Dermis blood vessel endothelial cell (primary cell): ENCODE measurements at regions not wholly inside any gene's neighbourhood (a gene's known extent, or its start where the extent isn't known, plus 50 kb on each side); places are given as distances from the start of the nearest gene placed in this dataset.
"Not testable (repeated sequence)": the region's sequence is repeated elsewhere in the genome, so short reads cannot be mapped to it uniquely, and the experiment has no call there.

Experiments
- DNase-seq: peaks from one replicate; pipeline ENCODE4 v3.0.0; 2010

DNA sequence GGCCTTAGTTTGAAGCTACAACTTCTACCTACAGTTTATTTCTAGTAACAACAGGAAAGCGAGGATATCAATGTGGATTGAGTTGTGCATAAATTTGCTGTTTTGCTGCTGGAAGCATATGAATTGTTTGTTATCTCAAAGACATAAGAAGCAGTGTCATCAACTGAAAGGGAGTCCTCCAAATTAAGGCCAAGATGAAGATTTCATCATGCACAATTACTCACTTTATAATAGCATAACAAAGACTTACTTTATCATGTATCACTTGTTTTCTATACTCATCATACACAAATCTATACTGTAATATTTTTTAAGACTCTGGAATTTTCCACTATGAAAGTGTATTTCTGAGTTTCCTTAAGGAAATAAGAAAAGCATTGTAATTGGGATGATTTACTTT, 136.1 kb upstream of the FANCL start:
- no peak for DNase-seq

DNA sequence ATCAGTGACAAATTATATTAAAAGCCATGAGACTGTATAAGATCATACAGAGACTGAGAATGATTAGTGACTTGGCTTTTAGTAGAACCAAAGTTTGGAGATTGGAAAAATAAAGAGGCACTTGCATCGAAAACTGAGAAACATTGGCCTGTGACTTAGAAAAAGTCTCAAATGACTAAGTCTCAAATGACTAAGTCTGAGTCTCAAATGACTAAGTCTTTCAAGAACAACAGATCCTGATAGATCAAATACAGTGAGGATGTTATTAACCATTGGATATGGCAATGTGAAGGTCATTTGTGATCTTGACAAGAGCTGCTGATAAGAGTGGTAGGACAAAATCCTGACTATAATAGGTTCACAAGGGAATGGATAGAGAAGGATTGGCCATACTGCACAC, 135.5 kb upstream of the FANCL start:
- no peak for DNase-seq

DNA sequence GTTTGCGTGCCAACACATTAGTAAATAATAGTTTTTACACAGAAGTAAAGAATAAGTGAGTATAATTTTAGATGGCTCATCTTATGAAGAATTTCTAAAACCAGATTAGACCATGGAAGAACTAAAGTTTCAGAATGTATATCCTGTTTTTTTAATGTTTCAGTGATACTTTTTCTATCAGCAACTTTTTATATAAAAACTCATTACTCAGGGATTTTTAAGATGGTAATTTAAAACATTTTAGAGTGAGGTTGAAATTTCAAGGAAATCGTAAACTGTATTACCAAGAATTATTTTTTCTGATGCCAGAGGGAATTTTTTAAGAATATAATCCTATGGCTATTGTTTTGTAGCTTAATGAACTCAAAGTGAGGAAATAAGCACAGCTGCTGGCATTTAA, 128.5 kb upstream of the FANCL start:
- no peak for DNase-seq

DNA sequence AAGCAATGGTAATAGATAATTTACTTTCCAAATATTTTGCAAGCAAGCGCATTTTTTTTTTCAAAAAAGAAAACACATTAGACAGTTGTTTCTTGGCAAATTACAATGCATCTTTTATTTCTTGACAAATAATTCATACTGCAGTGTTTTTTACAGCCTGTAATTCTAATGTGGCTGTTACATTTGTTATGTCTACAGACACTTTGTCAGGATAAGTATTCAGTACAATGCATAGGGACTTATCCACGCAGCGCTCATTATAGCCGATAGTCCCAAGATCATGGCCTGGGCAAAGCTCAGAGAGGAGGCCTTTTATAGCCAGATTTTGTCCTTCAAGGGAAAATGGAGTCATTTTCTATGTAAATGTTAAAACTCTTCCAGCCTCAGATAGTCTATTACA, 123.0 kb upstream of the FANCL start:
- DNase-seq, result no peak

DNA sequence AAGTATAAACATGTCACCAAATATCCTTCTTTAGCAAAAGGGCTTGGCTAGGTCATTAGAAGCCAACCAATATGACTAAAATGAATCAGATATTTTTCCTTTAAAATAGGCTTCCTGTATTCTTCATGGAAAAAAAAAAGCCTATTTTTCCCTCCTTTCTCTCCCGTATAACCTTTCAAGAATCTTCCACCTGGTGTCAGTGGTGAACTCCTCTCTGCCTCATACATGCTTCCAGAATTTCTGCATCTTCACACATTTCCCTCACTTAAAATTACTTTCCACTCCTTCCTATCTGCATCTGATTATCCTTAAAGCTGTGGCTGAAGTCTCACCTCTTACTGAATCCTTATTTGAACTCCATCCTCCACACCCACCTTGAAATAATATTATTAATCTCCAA, 116.9 kb upstream of the FANCL start:
- DNase-seq, result no peak

DNA sequence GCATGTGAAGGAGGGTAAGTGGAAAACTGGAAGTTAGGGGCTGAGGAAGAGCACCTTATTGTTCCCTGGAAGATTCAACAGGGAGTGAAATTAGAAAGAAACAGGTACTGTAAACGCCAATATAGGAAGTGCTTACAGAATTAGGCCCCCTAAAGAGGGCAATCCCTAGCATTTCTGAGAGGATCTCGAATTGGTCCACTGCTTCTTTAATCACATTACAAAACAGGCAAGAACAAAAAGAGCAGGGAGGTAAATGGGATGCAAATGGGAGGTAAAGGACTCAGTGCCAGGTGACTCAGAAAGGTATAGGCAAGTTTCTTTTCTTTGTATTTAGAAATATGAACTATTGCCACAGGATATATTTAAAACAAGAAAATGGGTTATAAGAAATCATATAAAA, 116.4 kb upstream of the FANCL start:
- DNase-seq, result no peak

DNA sequence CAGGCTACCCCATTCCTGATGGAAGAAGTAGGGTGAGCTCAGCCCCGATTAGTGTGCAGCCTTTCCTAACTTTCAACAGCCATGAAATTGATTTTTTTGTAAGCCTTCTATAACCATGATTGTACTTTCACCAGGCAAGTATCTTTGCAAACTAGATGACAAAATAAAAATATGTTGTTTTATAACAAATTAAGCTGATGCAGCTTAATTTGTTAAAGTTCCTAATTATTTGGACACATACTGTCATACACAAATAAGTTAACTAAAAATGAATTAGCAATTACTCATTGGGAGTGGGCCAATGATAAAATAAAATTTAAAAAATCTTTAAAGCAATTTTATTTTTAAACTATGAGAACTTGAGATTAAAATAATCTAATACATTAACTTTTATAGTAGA, 113.1 kb upstream of the FANCL start:
- no peak for DNase-seq

DNA sequence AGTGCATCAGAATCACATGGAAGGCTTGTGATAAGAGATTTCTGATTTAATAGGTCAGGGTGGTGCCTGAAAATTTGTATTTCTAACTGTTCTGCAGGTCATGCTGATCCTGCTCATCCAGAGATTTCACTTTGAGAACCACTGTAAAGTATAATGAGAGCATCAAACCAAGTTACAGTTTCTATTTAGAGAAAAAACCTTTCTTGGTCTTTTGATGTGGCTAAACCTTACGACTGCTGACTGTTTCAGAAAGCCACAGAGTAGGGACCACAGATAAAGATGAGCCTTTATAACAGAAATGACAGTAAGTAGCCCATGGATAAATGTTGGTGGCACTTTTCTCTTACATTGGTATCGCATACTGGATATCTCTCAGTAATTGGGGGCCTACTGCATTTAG, 109.4 kb upstream of the FANCL start:
- no peak for DNase-seq

DNA sequence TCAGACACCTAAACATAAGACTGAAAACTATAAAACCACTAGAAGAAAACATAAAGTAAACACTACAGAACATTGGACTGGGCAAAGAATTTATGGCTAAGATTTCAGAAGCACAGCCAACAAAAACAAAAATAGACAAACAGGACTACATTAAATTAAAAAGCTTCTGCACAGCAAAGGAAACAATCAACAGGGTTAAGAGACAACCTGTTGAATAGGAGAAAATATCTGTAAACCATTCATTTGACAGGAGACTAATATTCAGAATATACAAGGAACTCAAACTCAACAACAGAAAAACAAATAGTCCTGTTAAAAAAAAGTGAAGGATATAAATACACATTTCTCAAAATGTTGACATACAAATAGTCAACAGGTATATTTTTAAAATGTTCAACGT, 106.7 kb upstream of the FANCL start:
- no peak for DNase-seq

DNA sequence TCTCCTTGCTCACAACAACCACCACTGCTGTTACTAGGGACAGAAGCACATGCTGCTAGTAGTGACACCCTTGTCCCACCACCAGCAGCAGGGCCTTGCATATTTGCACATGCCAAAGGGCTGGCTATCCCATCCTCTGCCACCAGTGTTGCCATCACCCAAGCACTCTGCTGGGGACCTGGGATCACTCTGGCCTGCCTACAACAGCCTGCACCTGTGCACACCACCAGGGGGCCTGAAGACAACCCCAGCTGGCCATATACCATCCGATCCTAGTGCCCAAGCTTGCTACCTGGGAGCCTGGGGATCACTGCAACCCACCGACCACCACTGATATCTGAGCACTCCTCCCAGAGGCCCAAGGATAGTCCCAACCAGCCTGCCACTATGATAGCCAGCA, 99.9 kb upstream of the FANCL start:
- no peak for DNase-seq

DNA sequence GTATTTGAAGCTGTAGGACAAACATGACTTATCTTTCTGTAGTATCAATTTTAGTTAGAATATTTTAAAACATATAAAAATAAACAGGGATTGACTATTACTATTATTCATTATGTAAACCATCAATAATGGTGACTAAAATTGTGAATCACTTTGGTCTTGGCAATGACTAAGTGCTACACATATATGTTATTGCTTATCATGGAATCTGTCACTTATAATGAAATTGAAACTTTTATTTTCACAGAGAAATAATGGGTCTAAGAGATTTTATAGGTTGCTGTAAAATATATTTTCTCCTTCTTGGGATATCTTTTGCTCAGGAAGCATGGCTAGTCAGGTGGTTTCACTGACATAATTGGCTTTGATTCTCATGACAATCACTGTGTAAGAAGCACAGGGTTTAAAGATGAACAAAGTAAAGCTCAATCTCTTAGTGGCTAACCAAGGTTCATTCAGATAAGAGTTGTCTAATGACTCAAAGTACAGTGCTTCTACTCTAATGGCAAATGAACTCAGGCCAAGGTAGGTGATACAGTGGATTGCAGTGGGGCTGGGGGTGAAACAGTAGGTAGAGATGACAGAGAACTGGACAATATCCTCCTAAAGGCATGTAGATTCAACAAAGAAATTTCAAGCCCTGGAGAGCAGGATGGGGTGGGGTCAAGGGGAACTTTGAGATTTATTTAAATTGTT, 98.6 kb upstream of the FANCL start:
- DNase-seq, result no peak

DNA sequence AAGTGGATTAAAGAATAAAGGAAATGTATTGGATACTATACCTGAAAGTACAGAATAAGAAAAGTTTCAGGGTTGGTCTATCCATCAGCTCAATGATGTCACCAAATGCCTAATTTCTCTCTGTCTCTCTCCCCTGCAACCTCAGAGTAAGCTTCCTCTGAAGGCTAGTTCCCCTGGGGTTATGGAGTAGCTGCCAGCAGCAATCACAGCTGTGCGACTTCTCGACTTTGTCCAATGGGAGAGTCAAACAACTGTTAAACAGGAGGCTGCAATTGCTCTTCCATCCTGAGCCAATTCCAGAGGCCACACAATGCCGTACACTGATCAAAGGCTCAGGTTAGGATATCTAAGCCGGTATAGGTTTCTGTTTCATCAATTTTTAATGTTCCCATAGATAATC, 95.3 kb upstream of the FANCL start:
- DNase-seq, result no peak

DNA sequence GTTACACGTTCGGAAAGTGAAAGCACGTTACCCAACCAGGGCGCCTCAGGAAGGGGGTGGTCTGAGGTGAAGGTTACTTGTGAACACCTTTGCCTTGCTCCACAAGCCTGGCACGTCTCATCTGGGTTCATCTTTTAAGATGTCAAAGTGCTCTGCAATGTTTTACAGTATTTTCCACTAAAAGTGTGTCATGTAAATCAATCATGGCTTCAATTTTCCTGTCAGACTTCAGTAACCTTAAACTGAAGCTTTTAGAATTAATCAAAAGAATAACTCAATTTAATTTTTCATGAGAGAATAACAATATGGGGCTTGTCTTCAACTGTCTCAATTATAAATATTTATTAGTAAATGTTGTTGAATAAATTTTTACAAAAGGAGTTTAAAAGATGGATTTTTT, 93.3 kb upstream of the FANCL start:
- no peak for DNase-seq

DNA sequence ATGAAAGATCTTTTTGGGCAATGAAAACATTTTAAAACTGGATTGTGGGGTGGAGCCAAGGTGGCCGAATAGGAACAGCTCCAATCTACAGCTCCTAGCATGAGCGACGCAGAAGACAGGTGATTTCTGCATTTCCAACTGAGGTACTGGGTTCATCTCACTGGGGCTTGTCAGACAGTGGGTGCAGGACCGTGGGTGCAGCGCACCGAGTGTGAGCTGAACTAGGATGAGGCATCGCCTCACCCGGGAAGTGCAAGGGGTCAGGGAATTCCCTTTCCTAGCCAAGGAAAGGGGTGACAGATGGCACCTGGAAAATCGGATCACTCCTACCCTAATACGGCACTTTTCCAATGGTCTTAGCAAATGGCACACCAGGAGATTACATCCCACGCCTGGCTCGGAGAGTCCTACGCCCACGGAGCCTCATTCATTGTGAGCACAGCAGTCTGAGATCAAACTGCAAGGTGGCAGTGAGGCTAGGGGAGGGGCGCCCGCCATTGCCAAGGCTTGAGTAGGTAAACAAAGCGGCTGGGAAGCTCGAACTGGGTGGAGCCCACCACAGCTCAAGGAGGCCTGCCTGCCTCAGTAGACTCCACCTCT, 84.3 kb upstream of the FANCL start:
- not testable (repeated sequence) for DNase-seq

DNA sequence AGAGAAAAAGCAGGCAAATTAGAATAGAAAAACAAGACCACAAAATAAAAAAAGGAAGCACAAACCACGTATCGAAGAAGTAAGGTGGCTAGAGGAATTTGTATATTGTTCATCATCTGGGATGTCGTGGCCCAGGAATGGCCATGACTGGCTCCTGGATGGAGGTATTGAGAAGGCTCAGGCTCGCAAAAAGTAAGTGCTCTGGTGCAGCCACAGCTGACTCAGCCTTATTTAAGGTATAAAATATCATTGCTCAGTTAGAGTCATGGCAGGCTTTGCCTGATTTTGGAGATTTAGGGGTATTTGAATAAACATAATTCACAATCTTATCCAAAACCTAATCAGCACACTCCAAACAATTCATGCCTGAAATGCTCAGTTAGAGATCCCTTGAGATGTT, 78.4 kb upstream of the FANCL start:
- DNase-seq, result no peak

DNA sequence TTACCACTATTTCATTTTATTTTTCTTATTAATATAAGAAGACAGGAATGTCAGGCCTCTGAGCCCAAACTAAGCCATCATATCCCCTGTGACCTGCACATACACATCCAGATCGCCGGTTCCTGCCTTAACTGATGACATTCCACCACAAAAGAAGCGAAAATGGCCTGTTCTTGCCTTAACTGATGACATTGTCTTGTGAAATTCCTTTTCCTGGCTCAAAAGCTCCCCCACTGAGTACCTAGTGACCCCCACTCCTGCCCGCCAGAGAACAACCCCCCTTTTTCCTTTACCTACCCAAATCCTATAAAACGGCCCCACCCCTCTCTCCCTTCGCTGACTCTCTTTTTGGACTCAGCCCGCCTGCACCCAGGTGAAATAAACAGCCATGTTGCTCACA, 77.8 kb upstream of the FANCL start:
- DNase-seq, result not testable (repeated sequence)

DNA sequence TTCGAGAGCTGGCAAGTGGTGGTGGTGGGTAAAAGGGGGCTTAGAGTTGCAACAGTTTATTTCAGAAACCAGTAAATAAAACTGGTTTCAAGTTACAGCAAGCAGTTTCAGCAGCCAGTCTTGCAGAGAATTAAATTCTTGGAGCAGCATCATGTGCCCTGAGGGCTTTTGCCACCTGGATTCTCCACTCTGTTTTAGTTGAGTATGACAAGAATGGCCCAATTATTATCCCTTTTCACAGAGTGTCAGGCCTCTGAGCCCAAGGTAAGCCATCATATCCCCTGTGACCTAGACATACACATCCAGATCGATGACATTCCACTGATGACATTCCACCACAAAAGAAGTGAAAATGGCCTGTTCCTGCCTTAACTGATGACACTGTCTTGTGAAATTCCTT, 72.8 kb upstream of the FANCL start:
- no peak for DNase-seq

DNA sequence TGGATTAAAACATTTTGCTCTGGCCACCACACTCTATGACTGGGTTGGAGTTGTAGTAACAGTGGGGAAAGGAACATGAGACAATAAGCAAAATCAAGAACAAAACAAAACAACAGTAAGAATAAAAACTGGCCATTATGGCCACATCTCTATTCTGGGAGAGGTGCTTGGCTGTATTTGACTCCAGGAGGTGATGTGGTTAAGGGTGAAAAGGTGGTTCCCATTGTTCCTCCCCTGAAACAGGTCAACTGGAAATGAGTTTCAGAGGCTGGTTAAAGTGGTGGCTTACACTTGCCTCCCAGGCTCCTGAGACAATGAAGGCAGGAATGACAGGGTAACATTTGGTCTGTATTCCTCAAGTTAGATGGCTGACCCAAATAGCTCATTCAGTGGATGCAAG, 67.3 kb upstream of the FANCL start:
- DNase-seq, result no peak

DNA sequence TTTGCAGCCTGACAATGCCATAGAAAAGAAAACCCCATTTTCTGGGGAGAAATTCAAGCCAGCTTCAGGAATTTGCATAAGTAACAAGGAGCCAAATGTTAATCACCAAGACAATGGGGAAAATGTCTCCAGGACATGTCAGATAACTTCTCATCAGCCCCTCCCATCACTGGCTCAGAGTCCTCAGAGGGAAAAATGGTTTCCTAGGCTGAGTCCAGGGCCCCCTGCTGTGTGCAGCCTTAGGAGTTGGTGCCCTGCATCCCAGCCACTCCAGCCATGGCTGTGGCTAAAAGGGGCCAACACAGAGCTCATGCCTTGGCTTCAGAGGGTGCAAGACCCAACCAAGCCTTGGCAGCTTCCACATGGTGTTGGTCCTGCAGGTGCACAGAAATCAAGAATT, 63.7 kb upstream of the FANCL start:
- no peak for DNase-seq

DNA sequence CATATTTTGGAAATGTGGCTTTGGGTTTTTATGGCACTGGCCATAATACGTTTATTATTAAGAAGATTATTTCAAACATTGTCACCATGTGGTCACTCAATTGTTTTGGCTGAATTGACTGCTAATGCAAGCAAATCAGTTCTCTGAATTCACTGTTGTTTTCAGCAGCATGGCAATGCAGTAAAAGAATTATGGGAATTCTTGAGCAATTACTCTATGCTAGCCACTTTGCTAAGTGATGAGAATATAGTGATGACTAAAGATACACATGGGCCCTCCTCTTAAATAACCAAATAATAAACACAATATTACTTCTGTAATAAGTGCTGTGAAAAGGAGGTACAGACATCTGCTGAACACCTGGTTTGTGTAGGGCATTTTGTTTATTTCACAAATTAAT, 58.0 kb upstream of the FANCL start:
- no peak for DNase-seq

DNA sequence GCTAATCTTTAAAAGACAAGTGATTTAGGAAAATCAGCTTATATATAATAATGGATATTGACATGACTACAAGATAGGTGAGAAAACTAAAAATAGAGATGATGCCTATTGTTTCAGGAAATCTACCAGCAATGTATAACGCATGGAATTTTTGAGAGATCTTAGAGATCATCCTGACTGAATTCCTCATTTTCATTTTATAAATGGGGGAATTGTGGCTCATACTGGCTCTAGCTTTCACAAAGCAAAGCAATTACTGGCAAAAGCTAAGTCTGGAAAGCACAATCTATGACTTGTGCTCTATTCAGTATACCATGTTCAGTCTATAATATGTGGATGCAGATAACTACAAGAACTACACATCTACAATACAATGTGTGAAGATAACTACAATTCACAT, 51.9 kb upstream of the FANCL start:
- no peak for DNase-seq

DNA sequence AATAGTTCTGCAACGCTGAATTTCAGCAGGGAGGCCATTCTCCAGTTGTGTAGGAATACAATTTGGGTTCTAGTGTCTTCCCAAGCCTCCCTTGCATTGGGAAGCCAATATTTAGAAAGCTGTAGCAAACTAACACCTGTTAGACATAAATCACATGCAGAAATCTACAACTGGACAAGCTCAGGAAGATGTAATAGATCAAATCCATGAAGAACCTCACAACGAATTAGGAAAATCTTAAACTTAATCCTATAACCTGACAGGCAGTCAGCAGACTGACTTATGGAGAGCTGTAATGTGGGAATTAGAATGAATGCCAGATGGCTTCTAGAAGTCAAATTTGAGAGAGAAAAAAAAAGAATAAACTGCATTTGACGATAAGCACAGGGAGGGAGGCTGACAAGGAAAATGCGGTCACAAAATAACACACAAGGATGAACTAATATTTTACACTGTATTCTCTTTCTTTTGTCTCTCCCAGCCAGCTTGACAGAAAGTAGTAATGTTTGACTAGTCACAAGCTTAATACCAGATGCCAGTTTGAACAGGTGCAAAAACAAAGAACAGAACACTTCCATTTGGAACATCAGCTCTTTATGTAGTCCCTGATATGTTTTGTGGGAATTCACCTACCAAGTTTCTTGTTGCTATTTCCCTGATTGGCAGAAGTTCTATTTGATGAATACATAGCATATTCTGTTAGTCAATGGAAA, 50.8 kb upstream of the FANCL start:
- no peak for DNase-seq
